Mesenchymal stem cell (in vitro differentiated cells and primary cell): ENCODE measurements at regions not wholly inside any gene's neighbourhood (a gene's known extent, or its start where the extent isn't known, plus 50 kb on each side); places are given as distances from the start of the nearest gene placed in this dataset.

Experiments
- DNase-seq: peaks from one replicate; pipeline ENCODE4 v3.0.0-alpha.2; 2013
- H2AFZ ChIP-seq: one replicate; pipeline ENCODE4 v1.6.1; 2013; ENCODE audit warnings: low read depth, mild to moderate bottlenecking, control low read depth, inconsistent platforms, low read length, moderate library complexity
- H2AK5ac ChIP-seq: 2 replicates; pipeline ENCODE4 v1.6.1; 2013; ENCODE audit warnings: low read length, moderate library complexity, mild to moderate bottlenecking, inconsistent platforms; ENCODE audit not compliant: severe bottlenecking
- H2BK120ac ChIP-seq: one replicate; pipeline ENCODE4 v1.6.1; 2013; ENCODE audit warnings: low read depth, mild to moderate bottlenecking, inconsistent platforms, low read length, moderate library complexity
- H2BK12ac ChIP-seq, 2 experiments: one replicate each; pipeline ENCODE4 v1.6.1; 2013; ENCODE audit warnings: inconsistent platforms in 2 of 2, low read length in 2 of 2, mild to moderate bottlenecking in 2 of 2, moderate library complexity in 2 of 2, control low read depth in 1 of 2
- H2BK15ac ChIP-seq: one replicate; pipeline ENCODE4 v1.6.1; 2013; ENCODE audit warnings: mild to moderate bottlenecking, low read depth, inconsistent platforms; ENCODE audit not compliant: poor library complexity, severe bottlenecking
- H2BK5ac ChIP-seq: 2 replicates; pipeline ENCODE4 v1.6.1; 2013; ENCODE audit warnings: low read depth, mild to moderate bottlenecking, low read length, control low read depth, inconsistent platforms; ENCODE audit not compliant: poor library complexity, severe bottlenecking
- H3K14ac ChIP-seq, 2 experiments: one replicate each; pipeline ENCODE4 v1.6.1; 2013; ENCODE audit warnings: inconsistent platforms in 2 of 2, low read length in 2 of 2, control low read depth in 1 of 2, mild to moderate bottlenecking in 1 of 2, moderate library complexity in 1 of 2
- H3K18ac ChIP-seq, 2 experiments: one replicate each; pipeline ENCODE4 v1.6.1; 2013; ENCODE audit warnings: inconsistent platforms in 2 of 2, low read length in 2 of 2, control low read depth in 1 of 2, low read depth in 1 of 2, mild to moderate bottlenecking in 1 of 2
- H3K23ac ChIP-seq, 2 experiments: one replicate each; pipeline ENCODE4 v1.6.1; 2013; ENCODE audit warnings: inconsistent platforms in 2 of 2, low read length in 2 of 2, mild to moderate bottlenecking in 2 of 2, moderate library complexity in 2 of 2, control low read depth in 1 of 2
- H3K27ac ChIP-seq: 2 replicates; pipeline ENCODE4 v1.5.1; 2013; ENCODE audit warnings: mild to moderate bottlenecking, moderate library complexity, low read length, control low read depth, inconsistent platforms; ENCODE audit not compliant: poor library complexity, severe bottlenecking
- H3K27me3 ChIP-seq, 2 experiments: 2 replicates each; pipeline versions ENCODE4 v1.6.1 to v1.7.0; 2013; ENCODE audit warnings: low read length in 2 of 2, mild to moderate bottlenecking in 2 of 2, moderate library complexity in 2 of 2, control low read depth in 1 of 2, inconsistent platforms in 1 of 2; ENCODE audit not compliant: control insufficient read depth in 1 of 2, insufficient read depth in 1 of 2
- H3K36me3 ChIP-seq, 2 experiments: 2 replicates each; pipeline versions ENCODE4 v1.6.1 to v1.7.0; 2013; ENCODE audit warnings: low read length in 2 of 2, control low read depth in 1 of 2, inconsistent platforms in 1 of 2, low read depth in 1 of 2, mild to moderate bottlenecking in 1 of 2; ENCODE audit not compliant: insufficient read depth in 2 of 2, control insufficient read depth in 1 of 2
- H3K4ac ChIP-seq, 2 experiments: one replicate each; pipeline ENCODE4 v1.6.1; 2013; ENCODE audit warnings: inconsistent platforms in 2 of 2, low read length in 2 of 2, mild to moderate bottlenecking in 2 of 2, moderate library complexity in 2 of 2, control low read depth in 1 of 2, low read depth in 1 of 2
- H3K4me1 ChIP-seq: 2 replicates; pipeline ENCODE4 v1.6.1; 2013; ENCODE audit warnings: low read depth, low read length, control low read depth; ENCODE audit not compliant: control insufficient read depth, insufficient read depth
- H3K4me2 ChIP-seq: 2 replicates; pipeline ENCODE4 v1.6.1; 2013; ENCODE audit warnings: low read length, mild to moderate bottlenecking, inconsistent platforms; ENCODE audit not compliant: poor library complexity, severe bottlenecking
- H3K4me3 ChIP-seq, 2 experiments: 2 replicates each; pipeline versions ENCODE4 v1.5.1 to v1.7.0; 2013; ENCODE audit warnings: low read length in 2 of 2, mild to moderate bottlenecking in 2 of 2, control low read depth in 1 of 2, low read depth in 1 of 2; ENCODE audit not compliant: insufficient read depth in 1 of 2
- H3K79me1 ChIP-seq: replicated peaks from 2 replicates; pipeline ENCODE4 v1.6.1; 2013; ENCODE audit warnings: mild to moderate bottlenecking, control low read depth, low read length, inconsistent platforms; ENCODE audit not compliant: poor library complexity, severe bottlenecking
- H3K9ac ChIP-seq: 2 replicates; pipeline ENCODE4 v1.7.0; 2013; ENCODE audit warnings: mild to moderate bottlenecking, low read length, moderate library complexity
- H3K9me3 ChIP-seq: 2 replicates; pipeline ENCODE4 v1.7.0; 2013; ENCODE audit warnings: mild to moderate bottlenecking, low read length; ENCODE audit not compliant: control insufficient read depth
- H4K8ac ChIP-seq: one replicate; pipeline ENCODE4 v1.6.1; 2013; ENCODE audit warnings: inconsistent platforms, mild to moderate bottlenecking, low read length, moderate library complexity
- H4K91ac ChIP-seq: one replicate; pipeline ENCODE4 v1.6.1; 2013; ENCODE audit warnings: mild to moderate bottlenecking, low read length, inconsistent platforms
- WGBS: methylation state at CpG from one replicate; pipeline ENCODE4 v1.1.7; 2013; ENCODE audit warnings: mixed read lengths; 5-methylcytosine and 5-hydroxymethylcytosine counted together

- H2BK15ac ChIP-seq: no peak overlapping the region
- H2AK5ac ChIP-seq: no peak overlapping the region
- H3K27me3 ChIP-seq: no peaks in the 10 kb centered on the region
- H3K27ac ChIP-seq: no peak overlapping the region
- H3K9me3 ChIP-seq: peaks cover 3% of the 10 kb centered on the region
- H2AFZ ChIP-seq: no peak overlapping the region
- no peaks in the 10 kb centered on the region for H3K79me1 ChIP-seq
- no peaks in the 10 kb centered on the region for H3K36me3 ChIP-seq
- no peak overlapping the region for H2BK5ac ChIP-seq
- no CpG with 5 or more reads among the region's 1 CpG for WGBS
- H4K8ac ChIP-seq: no peak overlapping the region
- H3K4ac ChIP-seq: no peak overlapping the region
- no peak overlapping the region for H3K23ac ChIP-seq
- no peak overlapping the region for H3K18ac ChIP-seq
- H3K4me2 ChIP-seq: no peak overlapping the region
- no peak for DNase-seq
- no peak overlapping the region for H3K9ac ChIP-seq
- no peaks in the 10 kb centered on the region for H3K4me1 ChIP-seq
- no peak overlapping the region for H2BK12ac ChIP-seq
- no peak overlapping the region for H4K91ac ChIP-seq
- H3K14ac ChIP-seq: no peak overlapping the region
- H3K4me3 ChIP-seq: no peak overlapping the region
- no peak overlapping the region for H2BK120ac ChIP-seq
These were observed 2655.7 kb upstream of the PCDH20 start for GRCh38 chr13:64071352-64071751.

GRCh38 chr13:64069892-64070291, 2654.2 kb upstream of the PCDH20 start:
- H2BK5ac ChIP-seq: no peak overlapping the region
- no peak overlapping the region for H3K4me3 ChIP-seq
- no peaks in the 10 kb centered on the region for H3K4me1 ChIP-seq
- no peak overlapping the region for H3K18ac ChIP-seq
- no peaks in the 10 kb centered on the region for H3K36me3 ChIP-seq
- H2BK15ac ChIP-seq: no peak overlapping the region
- H3K23ac ChIP-seq: no peak overlapping the region
- no peak overlapping the region for H4K8ac ChIP-seq
- no peak overlapping the region for H3K9ac ChIP-seq
- no peaks in the 10 kb centered on the region for H3K79me1 ChIP-seq
- H3K14ac ChIP-seq: no peak overlapping the region
- H2BK120ac ChIP-seq: no peak overlapping the region
- no peak overlapping the region for H2AFZ ChIP-seq
- H3K27ac ChIP-seq: no peak overlapping the region
- DNase-seq: no peak
- H2BK12ac ChIP-seq: no peak overlapping the region
- no peaks in the 10 kb centered on the region for H3K27me3 ChIP-seq
- no peak overlapping the region for H2AK5ac ChIP-seq
- no peak overlapping the region for H3K4me2 ChIP-seq
- WGBS: no CpG with 5 or more reads among the region's 1 CpG
- H3K4ac ChIP-seq: no peak overlapping the region
- no peaks in the 10 kb centered on the region for H3K9me3 ChIP-seq
- H4K91ac ChIP-seq: no peak overlapping the region

GRCh38 chr13:64066711-64067110, 2651.1 kb upstream of the PCDH20 start:
- no peak overlapping the region for H3K4me3 ChIP-seq
- H3K4me2 ChIP-seq: no peak overlapping the region
- H3K27me3 ChIP-seq: no peaks in the 10 kb centered on the region
- H4K8ac ChIP-seq: no peak overlapping the region
- H3K23ac ChIP-seq: no peak overlapping the region
- H4K91ac ChIP-seq: no peak overlapping the region
- no peak overlapping the region for H2BK5ac ChIP-seq
- DNase-seq: no peak
- no peak overlapping the region for H2BK12ac ChIP-seq
- H2AK5ac ChIP-seq: no peak overlapping the region
- H2BK15ac ChIP-seq: no peak overlapping the region
- H3K14ac ChIP-seq: no peak overlapping the region
- no peak overlapping the region for H2AFZ ChIP-seq
- H3K4me1 ChIP-seq: no peaks in the 10 kb centered on the region
- no peak overlapping the region for H3K9ac ChIP-seq
- WGBS: 80% methylated on average over 1 of the region's 2 CpGs
- no peak overlapping the region for H3K4ac ChIP-seq
- no peaks in the 10 kb centered on the region for H3K36me3 ChIP-seq
- no peaks in the 10 kb centered on the region for H3K9me3 ChIP-seq
- H2BK120ac ChIP-seq: no peak overlapping the region
- H3K18ac ChIP-seq: no peak overlapping the region
- no peaks in the 10 kb centered on the region for H3K79me1 ChIP-seq
- no peak overlapping the region for H3K27ac ChIP-seq

GRCh38 chr13:64061649-64062048, 2646.0 kb upstream of the PCDH20 start:
- 95% methylated on average over 1 of the region's 2 CpGs for WGBS
- Histone ChIP-seq H3K79me1 (no peaks in the 10 kb centered on the region), H3K14ac (no peak overlapping the region), H2AFZ (no peak overlapping the region), H3K4me1 (no peaks in the 10 kb centered on the region), H2BK12ac (no peak overlapping the region), H3K36me3 (no peaks in the 10 kb centered on the region), H3K9me3 (no peaks in the 10 kb centered on the region), H3K4me2 (no peak overlapping the region), H3K27me3 (no peaks in the 10 kb centered on the region), H3K4me3 (no peak overlapping the region), H2AK5ac (no peak overlapping the region), H3K23ac (no peak overlapping the region), H3K9ac (no peak overlapping the region), H2BK120ac (no peak overlapping the region), H4K8ac (no peak overlapping the region), H4K91ac (no peak overlapping the region), H3K27ac (no peak overlapping the region), H2BK5ac (no peak overlapping the region), H2BK15ac (no peak overlapping the region), H3K4ac (no peak overlapping the region), H3K18ac (no peak overlapping the region)
- no peak for DNase-seq
